ENCODE measurements at regions not wholly inside any gene's neighbourhood (a gene's known extent, or its start where the extent isn't known, plus 50 kb on each side); places are given as distances from the start of the nearest gene placed in this dataset.

DNA sequence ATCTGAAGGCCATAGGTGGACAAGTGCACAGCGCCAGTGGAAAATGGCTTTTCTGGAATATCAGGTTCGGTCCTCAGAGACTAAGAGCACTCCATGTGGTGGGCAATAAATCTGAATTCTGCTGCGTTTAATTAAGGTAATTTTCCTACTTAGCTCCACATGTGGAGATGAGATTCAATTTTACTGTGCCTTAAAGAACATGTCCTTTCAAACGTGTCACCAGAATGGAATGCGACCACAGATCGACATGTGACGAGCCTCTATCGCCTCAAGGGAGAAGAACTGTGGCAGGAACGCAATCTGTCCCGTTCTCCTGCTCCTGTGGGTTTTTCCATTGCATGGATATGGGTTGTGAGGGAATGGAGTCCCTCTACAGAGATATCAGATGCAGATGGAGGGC lies 205.3 kb upstream of the ZNF32 start:
- Histone ChIP-seq H3K36me3 (replicated peaks; ENCODE audit: low read depth, low read length) (no peaks in the 10 kb centered on the region), H3K79me2 (ENCODE audit: low read length) (no peaks in the 10 kb centered on the region), H3K27ac (ENCODE audit: low read length) (no peak overlapping the region), H3K4me3 (ENCODE audit: low read length) (no peak overlapping the region), H3K27me3 (ENCODE audit: low read depth, low read length) (no peaks in the 10 kb centered on the region), H4K20me1 (ENCODE audit: insufficient read depth, low read length) (no peaks in the 10 kb centered on the region), H2AFZ (ENCODE audit: low read depth, low read length) (no peak overlapping the region), H3K4me1 (ENCODE audit: low read length) (no peaks in the 10 kb centered on the region), H3K9me3 (ENCODE audit: insufficient read depth, low read length) (no peaks in the 10 kb centered on the region), H3K4me2 (ENCODE audit: low read length) (no peak overlapping the region), H3K9ac (ENCODE audit: low read length) (no peak overlapping the region)
- no peak for TF ChIP-seq CTCF (IDR thresholded peaks at IDR 0.05; ENCODE audit: low read depth, low read length)
- TF ChIP-seq EZH2phosphoT487 (IDR thresholded peaks at IDR 0.05; ENCODE audit: low read depth), result no peak

DNA sequence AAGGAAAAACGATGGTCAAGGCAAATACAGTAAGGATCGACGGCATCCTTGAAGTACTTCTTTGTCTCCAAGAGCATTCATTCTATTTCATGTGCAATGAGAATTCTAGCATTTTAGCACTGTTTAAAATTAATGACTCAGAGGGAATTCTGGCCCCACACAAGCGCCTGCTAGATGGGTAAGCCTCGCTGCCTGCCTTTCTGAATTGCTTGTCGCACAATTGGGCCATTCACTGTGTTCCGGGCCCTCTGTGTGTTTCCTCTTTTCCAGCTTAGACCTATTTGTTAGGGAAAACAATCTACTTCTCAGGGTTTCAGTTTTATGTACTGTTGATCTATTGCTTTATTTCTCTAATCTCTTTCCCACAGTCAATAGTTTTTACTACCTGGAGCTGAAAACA lies 204.7 kb upstream of the ZNF32 start:
- no peaks in the 10 kb centered on the region for H3K36me3 ChIP-seq (replicated peaks; ENCODE audit: low read depth, low read length)
- no peaks in the 10 kb centered on the region for H4K20me1 ChIP-seq (ENCODE audit: insufficient read depth, low read length)
- no peak overlapping the region for H3K4me3 ChIP-seq (ENCODE audit: low read length)
- no peak overlapping the region for H2AFZ ChIP-seq (ENCODE audit: low read depth, low read length)
- no peaks in the 10 kb centered on the region for H3K4me1 ChIP-seq (ENCODE audit: low read length)
- no peaks in the 10 kb centered on the region for H3K79me2 ChIP-seq (ENCODE audit: low read length)
- H3K9me3 ChIP-seq (ENCODE audit: insufficient read depth, low read length), result no peaks in the 10 kb centered on the region
- no peak overlapping the region for H3K9ac ChIP-seq (ENCODE audit: low read length)
- no peaks in the 10 kb centered on the region for H3K27me3 ChIP-seq (ENCODE audit: low read depth, low read length)
- TF ChIP-seq CTCF (IDR thresholded peaks at IDR 0.05; ENCODE audit: low read depth, low read length), result no peak
- no peak for TF ChIP-seq EZH2phosphoT487 (IDR thresholded peaks at IDR 0.05; ENCODE audit: low read depth)
- H3K27ac ChIP-seq (ENCODE audit: low read length), result no peak overlapping the region
- H3K4me2 ChIP-seq (ENCODE audit: low read length), result no peak overlapping the region

- Histone ChIP-seq H3K36me3 (replicated peaks; ENCODE audit: low read depth, low read length) (no peaks in the 10 kb centered on the region), H3K4me2 (ENCODE audit: low read length) (no peak overlapping the region), H3K4me3 (ENCODE audit: low read length) (no peak overlapping the region), H3K9ac (ENCODE audit: low read length) (no peak overlapping the region), H3K9me3 (ENCODE audit: insufficient read depth, low read length) (no peaks in the 10 kb centered on the region), H4K20me1 (ENCODE audit: insufficient read depth, low read length) (no peaks in the 10 kb centered on the region), H3K79me2 (ENCODE audit: low read length) (no peaks in the 10 kb centered on the region), H3K27me3 (ENCODE audit: low read depth, low read length) (no peaks in the 10 kb centered on the region), H3K27ac (ENCODE audit: low read length) (no peak overlapping the region), H2AFZ (ENCODE audit: low read depth, low read length) (no peak overlapping the region), H3K4me1 (ENCODE audit: low read length) (no peaks in the 10 kb centered on the region)
- TF ChIP-seq EZH2phosphoT487 (IDR thresholded peaks at IDR 0.05; ENCODE audit: low read depth) (no peak), CTCF (IDR thresholded peaks at IDR 0.05; ENCODE audit: low read depth, low read length) (no peak)
These were observed 204.0 kb upstream of the ZNF32 start for GRCh38 chr10:43852644-43853214.

DNA sequence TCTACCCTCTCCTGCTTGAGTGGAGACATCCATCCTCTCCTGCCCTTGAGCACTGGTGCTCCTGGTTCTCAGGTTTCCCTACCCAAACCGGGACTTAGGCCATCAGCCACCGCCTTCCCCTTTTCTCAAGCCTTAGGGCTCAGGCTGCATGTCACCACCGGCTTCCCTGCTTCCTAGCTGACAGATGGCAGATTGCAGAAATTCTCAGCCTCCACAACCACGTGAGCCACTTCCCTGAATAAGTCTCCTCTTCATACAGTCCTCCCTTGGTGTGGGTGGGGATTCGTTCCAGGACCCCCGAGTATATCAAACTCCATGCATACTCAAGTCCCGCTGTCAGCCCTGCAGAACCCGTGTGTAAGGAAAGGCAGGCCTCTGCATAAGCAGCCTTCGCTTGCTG lies 203.5 kb upstream of the ZNF32 start:
- H3K9ac ChIP-seq (ENCODE audit: low read length), result no peak overlapping the region

More for the DNA sequence above, 203.5 kb upstream of the ZNF32 start:
- Histone ChIP-seq H2AFZ (ENCODE audit: low read depth, low read length) (no peak overlapping the region), H3K36me3 (replicated peaks; ENCODE audit: low read depth, low read length) (no peaks in the 10 kb centered on the region), H3K27me3 (ENCODE audit: low read depth, low read length) (no peaks in the 10 kb centered on the region), H4K20me1 (ENCODE audit: insufficient read depth, low read length) (no peaks in the 10 kb centered on the region), H3K4me3 (ENCODE audit: low read length) (no peak overlapping the region), H3K27ac (ENCODE audit: low read length) (no peak overlapping the region), H3K4me1 (ENCODE audit: low read length) (no peaks in the 10 kb centered on the region), H3K4me2 (ENCODE audit: low read length) (no peak overlapping the region), H3K79me2 (ENCODE audit: low read length) (no peaks in the 10 kb centered on the region), H3K9me3 (ENCODE audit: insufficient read depth, low read length) (no peaks in the 10 kb centered on the region)
- TF ChIP-seq EZH2phosphoT487 (IDR thresholded peaks at IDR 0.05; ENCODE audit: low read depth), result no peak
- TF ChIP-seq CTCF (IDR thresholded peaks at IDR 0.05; ENCODE audit: low read depth, low read length), result no peak
